ENCODE measurements at regions not wholly inside any gene's neighbourhood (a gene's known extent, or its start where the extent isn't known, plus 50 kb on each side); places are given as distances from the start of the nearest gene placed in this dataset.

DNA sequence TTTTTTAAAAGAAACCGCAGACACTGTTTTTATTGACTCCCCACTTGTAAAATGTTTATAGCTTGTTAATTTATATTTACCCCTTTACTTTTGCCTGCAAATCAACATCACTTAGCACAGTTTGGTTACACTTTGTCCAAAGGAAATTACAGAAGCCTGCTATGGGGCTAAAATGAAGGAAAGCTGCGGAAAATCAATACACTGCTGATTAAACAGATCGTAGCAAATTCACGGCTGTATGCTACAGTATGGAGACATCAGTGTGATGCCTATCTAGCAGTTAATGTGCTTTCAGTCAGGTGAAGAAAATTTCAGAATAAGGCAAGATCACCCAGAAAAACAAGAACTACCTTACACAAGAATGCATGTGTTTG, 110.0 kb downstream of the FOXG1 start:
- TF ChIP-seq SCRT1 (tag by site-specific recombination; IDR thresholded peaks at IDR 0.05; ENCODE audit: borderline replicate concordance) (no peak), TCF7L2 (IDR thresholded peaks at IDR 0.05; ENCODE audit: borderline replicate concordance, low read depth, low read length) (0 out of 2 replicates have a peak, but pooled peaks have one; percentile 19), PRDM1 (tag by site-specific recombination; IDR thresholded peaks at IDR 0.05) (no peak), GLI2 (tag by site-specific recombination; IDR thresholded peaks at IDR 0.05; ENCODE audit: borderline replicate concordance, low read depth) (no peak), ZNF2 (tag by site-specific recombination; IDR thresholded peaks at IDR 0.05) (no peak)
- H3K4me1 ChIP-seq (ENCODE audit: control insufficient read depth, insufficient read depth, low read length) = no peaks in the 10 kb centered on the region
- no peaks in the 10 kb centered on the region for H3K36me3 ChIP-seq (ENCODE audit: control insufficient read depth in 2 of 2, insufficient read depth in 1 of 2, low read length in 2 of 2)
- CTCF ChIA-PET = no interaction called here
- POLR2A ChIA-PET = no interaction called here
- no peak overlapping the region for H3K27ac ChIP-seq (ENCODE audit: extremely low read depth, low read depth, low read length)
- H3K4me3 ChIP-seq (ENCODE audit: low read depth, low read length) = no peak overlapping the region
- no peaks in the 10 kb centered on the region for H3K9me3 ChIP-seq (ENCODE audit: control insufficient read depth, insufficient read depth, low read depth, low read length)

DNA sequence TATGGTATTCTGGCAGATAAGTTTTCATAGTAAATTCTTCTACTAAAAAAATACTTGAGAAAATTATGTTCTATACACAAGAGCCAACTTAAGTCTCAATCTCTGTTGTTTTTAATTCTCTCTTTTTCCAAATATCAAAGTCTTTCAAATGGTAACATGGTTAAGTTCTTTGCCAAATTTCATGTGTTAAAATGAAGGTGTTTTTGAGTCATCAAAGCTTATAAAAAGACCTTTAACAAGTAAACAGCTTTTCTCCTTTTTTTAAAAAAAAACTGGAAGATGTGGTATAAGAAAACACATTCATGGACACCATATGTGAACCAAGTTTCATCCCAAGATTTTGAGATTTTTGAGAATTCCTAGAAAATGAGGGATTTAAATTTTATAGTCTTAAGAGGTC, 111.3 kb downstream of the FOXG1 start:
- H3K9me3 ChIP-seq (ENCODE audit: control insufficient read depth, insufficient read depth, low read depth, low read length) = no peaks in the 10 kb centered on the region
- no peak overlapping the region for H3K4me3 ChIP-seq (ENCODE audit: low read depth, low read length)
- no peaks in the 10 kb centered on the region for H3K36me3 ChIP-seq (ENCODE audit: control insufficient read depth in 2 of 2, insufficient read depth in 1 of 2, low read length in 2 of 2)
- ChIA-PET POLR2A (no interaction called here), CTCF (interaction anchor here (0.6 kb wide), 1 partner anchor 14 kb away, joined by 3 read pairs; no protein-coding TSS in a partner anchor)
- H3K4me1 ChIP-seq (ENCODE audit: control insufficient read depth, insufficient read depth, low read length) = no peaks in the 10 kb centered on the region
- TF ChIP-seq ZNF266 (tag by site-specific recombination; IDR thresholded peaks at IDR 0.05; ENCODE audit: low read depth) (no peak), ZNF48 (tag by site-specific recombination; IDR thresholded peaks at IDR 0.05) (no peak), GFI1B (tag by site-specific recombination; IDR thresholded peaks at IDR 0.05) (no peak), ZNF624 (tag by site-specific recombination; IDR thresholded peaks at IDR 0.05) (no peak), SALL2 (tag by site-specific recombination; IDR thresholded peaks at IDR 0.05; ENCODE audit: borderline replicate concordance) (no peak)
- TF ChIP-seq, protein P1, sequence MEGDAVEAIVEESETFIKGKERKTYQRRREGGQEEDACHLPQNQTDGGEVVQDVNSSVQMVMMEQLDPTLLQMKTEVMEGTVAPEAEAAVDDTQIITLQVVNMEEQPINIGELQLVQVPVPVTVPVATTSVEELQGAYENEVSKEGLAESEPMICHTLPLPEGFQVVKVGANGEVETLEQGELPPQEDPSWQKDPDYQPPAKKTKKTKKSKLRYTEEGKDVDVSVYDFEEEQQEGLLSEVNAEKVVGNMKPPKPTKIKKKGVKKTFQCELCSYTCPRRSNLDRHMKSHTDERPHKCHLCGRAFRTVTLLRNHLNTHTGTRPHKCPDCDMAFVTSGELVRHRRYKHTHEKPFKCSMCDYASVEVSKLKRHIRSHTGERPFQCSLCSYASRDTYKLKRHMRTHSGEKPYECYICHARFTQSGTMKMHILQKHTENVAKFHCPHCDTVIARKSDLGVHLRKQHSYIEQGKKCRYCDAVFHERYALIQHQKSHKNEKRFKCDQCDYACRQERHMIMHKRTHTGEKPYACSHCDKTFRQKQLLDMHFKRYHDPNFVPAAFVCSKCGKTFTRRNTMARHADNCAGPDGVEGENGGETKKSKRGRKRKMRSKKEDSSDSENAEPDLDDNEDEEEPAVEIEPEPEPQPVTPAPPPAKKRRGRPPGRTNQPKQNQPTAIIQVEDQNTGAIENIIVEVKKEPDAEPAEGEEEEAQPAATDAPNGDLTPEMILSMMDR (tag by site-specific recombination; IDR thresholded peaks at IDR 0.05) = no peak
- H3K27ac ChIP-seq (ENCODE audit: extremely low read depth, low read depth, low read length) = no peak overlapping the region

DNA sequence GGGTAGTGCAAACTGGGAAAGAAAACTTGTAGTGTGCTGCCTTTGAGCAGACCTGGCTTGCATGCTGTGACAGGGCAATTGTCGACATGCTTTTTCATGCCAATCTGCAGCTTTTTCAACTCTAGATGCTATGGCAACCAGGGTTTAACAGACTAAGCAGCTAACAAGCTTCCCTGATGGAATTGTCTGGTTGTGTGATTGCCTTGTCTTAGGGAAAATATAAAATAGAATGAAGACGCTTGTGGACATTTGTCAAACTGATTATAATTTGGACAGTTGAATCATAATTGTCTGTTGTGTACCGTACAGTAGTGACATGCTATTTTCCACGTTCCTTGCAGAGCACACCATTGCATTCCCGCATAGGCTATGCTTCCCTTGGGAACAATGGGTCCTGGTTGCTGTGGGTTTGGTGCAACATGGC, 113.0 kb downstream of the FOXG1 start:
- ChIA-PET POLR2A (no interaction called here), CTCF (no interaction called here)
- TF ChIP-seq FEZF1 (tag by site-specific recombination; IDR thresholded peaks at IDR 0.05) = peak; percentile 54
- TF ChIP-seq ZNF133 (tag by site-specific recombination; IDR thresholded peaks at IDR 0.05) = no peak
- Histone ChIP-seq H3K36me3 (ENCODE audit: control insufficient read depth in 2 of 2, insufficient read depth in 1 of 2, low read length in 2 of 2) (no peaks in the 10 kb centered on the region), H3K27ac (ENCODE audit: extremely low read depth, low read depth, low read length) (no peak overlapping the region), H3K4me3 (ENCODE audit: low read depth, low read length) (no peak overlapping the region), H3K9me3 (ENCODE audit: control insufficient read depth, insufficient read depth, low read depth, low read length) (no peaks in the 10 kb centered on the region), H3K4me1 (ENCODE audit: control insufficient read depth, insufficient read depth, low read length) (no peaks in the 10 kb centered on the region)

DNA sequence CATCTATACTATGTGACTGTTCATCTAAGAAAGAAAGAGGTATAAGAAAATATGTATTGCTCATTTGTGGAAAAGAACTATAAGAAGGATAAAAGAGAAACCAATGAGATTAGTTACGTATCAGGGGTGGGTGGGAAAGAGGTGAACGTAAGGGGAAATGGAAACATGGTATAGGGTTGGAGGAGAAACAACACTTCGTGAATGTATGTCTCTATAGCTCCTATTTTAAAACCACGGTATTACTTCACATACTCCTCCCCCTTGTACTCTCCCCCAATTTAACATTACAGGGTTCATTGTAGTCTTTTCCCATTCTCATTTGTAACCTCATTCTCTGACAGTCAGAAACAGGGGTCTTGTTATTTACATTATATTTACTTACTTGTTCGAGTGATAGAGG, 120.4 kb downstream of the FOXG1 start:
- CTCF ChIA-PET = no interaction called here
- Histone ChIP-seq H3K27ac (ENCODE audit: extremely low read depth, low read depth, low read length) (no peak overlapping the region), H3K4me3 (ENCODE audit: low read depth, low read length) (no peak overlapping the region), H3K9me3 (ENCODE audit: control insufficient read depth, insufficient read depth, low read depth, low read length) (no peaks in the 10 kb centered on the region), H3K4me1 (ENCODE audit: control insufficient read depth, insufficient read depth, low read length) (no peaks in the 10 kb centered on the region), H3K36me3 (ENCODE audit: control insufficient read depth in 2 of 2, insufficient read depth in 1 of 2, low read length in 2 of 2) (no peaks in the 10 kb centered on the region)
- TF ChIP-seq ZNF341 (tag by site-specific recombination; IDR thresholded peaks at IDR 0.05; ENCODE audit: low read depth) (no peak), ZBTB48 (tag by site-specific recombination; IDR thresholded peaks at IDR 0.05) (no peak)
- POLR2A ChIA-PET = no interaction called here

DNA sequence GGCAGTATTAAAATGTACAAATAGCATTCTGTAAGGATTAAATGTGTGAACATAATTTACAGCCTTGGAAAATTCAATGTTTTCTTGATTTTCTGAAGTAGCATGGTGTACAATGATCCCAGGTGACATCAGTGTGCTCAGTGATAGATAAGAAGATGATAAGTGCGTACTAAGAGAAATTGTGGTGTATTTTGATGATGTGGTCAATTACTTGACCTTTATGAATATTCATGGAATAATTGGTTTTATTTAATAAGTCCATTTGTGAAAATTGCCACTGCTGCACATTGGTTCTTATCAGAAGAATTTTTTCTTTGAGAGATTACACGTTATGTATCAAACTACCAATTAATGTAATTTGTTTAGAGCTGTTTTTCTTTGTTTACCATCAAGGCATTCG, 128.8 kb downstream of the FOXG1 start:
- Histone ChIP-seq H3K9me3 (ENCODE audit: control insufficient read depth, insufficient read depth, low read depth, low read length) (no peaks in the 10 kb centered on the region), H3K36me3 (ENCODE audit: control insufficient read depth in 2 of 2, insufficient read depth in 1 of 2, low read length in 2 of 2) (no peaks in the 10 kb centered on the region), H3K4me1 (ENCODE audit: control insufficient read depth, insufficient read depth, low read length) (no peaks in the 10 kb centered on the region), H3K27ac (ENCODE audit: extremely low read depth, low read depth, low read length) (no peak overlapping the region), H3K4me3 (ENCODE audit: low read depth, low read length) (no peak overlapping the region)
- CTCF ChIA-PET = no interaction called here
- POLR2A ChIA-PET = no interaction called here
- TF ChIP-seq ZNF677 (tag by site-specific recombination; IDR thresholded peaks at IDR 0.05) = no peak
- no peak for TF ChIP-seq ZNF544 (tag by site-specific recombination; IDR thresholded peaks at IDR 0.05)
- no peak for TF ChIP-seq ZBTB1 (tag by site-specific recombination; IDR thresholded peaks at IDR 0.05)
- no peak for TF ChIP-seq ZBTB8A (tag by site-specific recombination; IDR thresholded peaks at IDR 0.05)
- TF ChIP-seq ZNF623 (tag by site-specific recombination; IDR thresholded peaks at IDR 0.05) = no peak
- TF ChIP-seq ZNF658 (tag by site-specific recombination; IDR thresholded peaks at IDR 0.05) = no peak
- no peak for TF ChIP-seq IKZF3 (tag by site-specific recombination; IDR thresholded peaks at IDR 0.05)
- TF ChIP-seq, protein P2, sequence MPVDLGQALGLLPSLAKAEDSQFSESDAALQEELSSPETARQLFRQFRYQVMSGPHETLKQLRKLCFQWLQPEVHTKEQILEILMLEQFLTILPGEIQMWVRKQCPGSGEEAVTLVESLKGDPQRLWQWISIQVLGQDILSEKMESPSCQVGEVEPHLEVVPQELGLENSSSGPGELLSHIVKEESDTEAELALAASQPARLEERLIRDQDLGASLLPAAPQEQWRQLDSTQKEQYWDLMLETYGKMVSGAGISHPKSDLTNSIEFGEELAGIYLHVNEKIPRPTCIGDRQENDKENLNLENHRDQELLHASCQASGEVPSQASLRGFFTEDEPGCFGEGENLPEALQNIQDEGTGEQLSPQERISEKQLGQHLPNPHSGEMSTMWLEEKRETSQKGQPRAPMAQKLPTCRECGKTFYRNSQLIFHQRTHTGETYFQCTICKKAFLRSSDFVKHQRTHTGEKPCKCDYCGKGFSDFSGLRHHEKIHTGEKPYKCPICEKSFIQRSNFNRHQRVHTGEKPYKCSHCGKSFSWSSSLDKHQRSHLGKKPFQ (tag by site-specific recombination; IDR thresholded peaks at IDR 0.05) = no peak
- TF ChIP-seq ZNF23 (tag by site-specific recombination; IDR thresholded peaks at IDR 0.05; ENCODE audit: borderline replicate concordance) = no peak
- TF ChIP-seq ZNF777 (tag by site-specific recombination; IDR thresholded peaks at IDR 0.05; ENCODE audit: borderline replicate concordance) = no peak
- no peak for TF ChIP-seq ZNF555 (tag by site-specific recombination; conservative IDR thresholded peaks at IDR 0.05)
